Activated CD4-positive, alpha-beta memory T cell treated with anti-CD3 and anti-CD28 coated beads, Interleukin-2, amount 10 ng/mL, durations not matched to agents 7 days and 5 days (primary cell): ENCODE measurements at regions not wholly inside any gene's neighbourhood (a gene's known extent, or its start where the extent isn't known, plus 50 kb on each side); places are given as distances from the start of the nearest gene placed in this dataset.
"Not testable (repeated sequence)": the region's sequence is repeated elsewhere in the genome, so short reads cannot be mapped to it uniquely, and the experiment has no call there.

Experiments used
- CTCF ChIA-PET: fragments of 350-600 bp; sonication (Branson Sonifier 250); formaldehyde crosslinking; loops from one replicate; lab custom pipeline; 2021; ENCODE audit warnings: antibody characterized with exemption, inconsistent platforms; lab: Charles Lee
- POLR2A ChIA-PET: fragments of 350-600 bp; sonication (Branson Sonifier 250); formaldehyde crosslinking; loops from one replicate; lab custom pipeline; 2021; ENCODE audit warnings: antibody characterized with exemption; lab: Charles Lee
- DNase-seq: peaks from one replicate; pipeline ENCODE4 v3.0.0-alpha.2; 2020
- H3K27ac Mint-ChIP-seq: one replicate; pipeline ENCODE4 v1.8.0; 2021; ENCODE audit warnings: mild to moderate bottlenecking, mixed read lengths
- H3K27me3 Mint-ChIP-seq: one replicate; pipeline ENCODE4 v1.8.0; 2021; ENCODE audit warnings: mixed read lengths
- H3K36me3 Mint-ChIP-seq: one replicate; pipeline ENCODE4 v1.8.0; 2021; ENCODE audit warnings: low read depth, mixed read lengths
- H3K4me1 Mint-ChIP-seq: one replicate; pipeline ENCODE4 v1.8.0; 2021; ENCODE audit warnings: mixed read lengths
- H3K4me3 Mint-ChIP-seq: one replicate; pipeline ENCODE4 v1.8.0; 2021; ENCODE audit warnings: mild to moderate bottlenecking, mixed read lengths
- H3K9me3 Mint-ChIP-seq: one replicate; pipeline ENCODE4 v1.8.0; 2021; ENCODE audit warnings: mixed read lengths

DNA sequence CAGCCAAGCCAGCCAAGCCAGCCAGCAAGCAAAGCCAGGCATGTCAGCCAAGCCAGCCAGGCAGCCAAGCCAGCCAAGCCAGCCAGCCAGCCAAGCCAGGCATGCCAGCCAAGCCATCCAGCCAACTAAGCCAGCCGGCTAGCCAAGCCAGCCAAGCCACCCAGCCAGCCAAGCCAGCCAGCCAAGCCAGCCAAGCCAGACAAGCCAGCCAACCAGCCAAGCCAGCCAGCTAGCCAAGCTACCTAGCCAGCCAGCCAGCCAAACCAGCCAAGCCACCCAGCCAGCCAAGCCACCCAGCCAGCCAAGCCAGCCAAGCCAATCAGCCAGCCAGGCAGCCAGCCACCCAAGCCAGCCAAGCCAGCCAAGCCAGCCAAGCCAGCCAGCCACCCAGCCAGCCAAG is 1600.5 kb downstream of the RPIA start:
- H3K27ac Mint-ChIP-seq, H3K4me3 Mint-ChIP-seq, H3K4me1 Mint-ChIP-seq, H3K36me3 Mint-ChIP-seq, CTCF ChIA-PET, POLR2A ChIA-PET, DNase-seq, H3K9me3 Mint-ChIP-seq, H3K27me3 Mint-ChIP-seq: not testable (repeated sequence)

DNA sequence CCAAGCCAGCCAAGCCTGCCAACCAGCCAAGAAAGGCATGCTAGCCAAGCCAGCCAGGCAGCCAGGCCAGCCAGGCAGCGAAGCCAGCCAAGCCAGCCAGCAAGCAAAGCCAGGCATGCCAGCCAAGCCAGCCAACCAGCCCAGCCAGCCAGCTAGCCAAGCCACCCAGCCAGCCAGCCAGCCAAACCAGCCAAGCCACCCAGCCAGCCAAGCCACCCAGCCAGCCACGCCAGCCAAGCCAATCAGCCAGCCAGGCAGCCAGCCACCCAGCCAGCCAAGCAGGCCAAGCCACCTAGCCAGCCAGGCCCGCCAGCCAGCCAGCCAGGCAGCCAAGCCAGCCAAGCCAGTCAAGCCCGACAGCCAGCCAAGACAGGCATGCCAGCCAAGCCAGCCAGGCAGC is 1601.0 kb downstream of the RPIA start:
- DNase-seq, H3K27ac Mint-ChIP-seq, CTCF ChIA-PET, H3K9me3 Mint-ChIP-seq, H3K4me3 Mint-ChIP-seq, H3K36me3 Mint-ChIP-seq, H3K27me3 Mint-ChIP-seq, POLR2A ChIA-PET, H3K4me1 Mint-ChIP-seq: not testable (repeated sequence)

DNA sequence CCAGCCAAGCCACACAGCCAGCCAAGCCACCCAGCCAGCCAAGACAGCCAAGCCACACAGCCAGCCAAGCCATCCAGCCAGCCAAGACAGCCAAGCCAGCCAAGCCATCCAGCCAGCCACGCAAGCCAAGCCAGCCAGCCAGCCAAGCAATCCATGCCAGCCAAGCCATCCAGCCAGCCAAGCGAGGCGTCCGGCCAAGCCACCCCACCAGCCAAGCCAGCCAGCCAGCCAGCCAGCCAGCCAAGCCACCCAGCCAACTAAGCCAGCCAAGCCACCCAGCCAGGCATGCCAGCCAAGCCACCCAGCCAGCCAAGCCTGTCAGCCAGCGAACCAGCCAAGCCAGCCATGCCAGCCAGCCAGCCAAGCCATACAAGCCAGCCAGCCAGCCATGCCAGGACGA is 1601.8 kb downstream of the RPIA start:
- CTCF ChIA-PET, POLR2A ChIA-PET, H3K4me3 Mint-ChIP-seq, H3K9me3 Mint-ChIP-seq, DNase-seq, H3K36me3 Mint-ChIP-seq, H3K27ac Mint-ChIP-seq, H3K4me1 Mint-ChIP-seq, H3K27me3 Mint-ChIP-seq: not testable (repeated sequence)

DNA sequence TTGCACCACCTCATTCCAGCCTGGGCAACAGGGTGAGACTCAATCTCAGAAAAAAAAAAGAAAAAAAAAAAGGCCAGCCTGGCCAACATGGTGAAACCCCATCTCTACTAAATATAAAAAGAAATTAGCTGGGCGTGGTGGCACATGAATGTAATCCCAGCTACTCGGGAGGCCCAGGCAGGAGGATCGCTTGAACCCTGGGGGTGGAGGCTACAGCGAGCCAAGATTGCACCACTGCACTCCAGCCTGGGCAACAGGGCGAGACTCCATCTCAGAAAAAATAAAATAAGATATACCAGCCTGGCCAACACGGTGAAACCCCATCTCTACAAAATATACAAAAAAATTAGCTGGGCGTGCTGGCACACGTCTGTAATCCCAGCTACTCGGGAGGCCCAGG is 1602.3 kb downstream of the RPIA start:
- H3K9me3 Mint-ChIP-seq, POLR2A ChIA-PET, H3K4me1 Mint-ChIP-seq, H3K27ac Mint-ChIP-seq, CTCF ChIA-PET, H3K27me3 Mint-ChIP-seq, DNase-seq, H3K36me3 Mint-ChIP-seq, H3K4me3 Mint-ChIP-seq: not testable (repeated sequence)

DNA sequence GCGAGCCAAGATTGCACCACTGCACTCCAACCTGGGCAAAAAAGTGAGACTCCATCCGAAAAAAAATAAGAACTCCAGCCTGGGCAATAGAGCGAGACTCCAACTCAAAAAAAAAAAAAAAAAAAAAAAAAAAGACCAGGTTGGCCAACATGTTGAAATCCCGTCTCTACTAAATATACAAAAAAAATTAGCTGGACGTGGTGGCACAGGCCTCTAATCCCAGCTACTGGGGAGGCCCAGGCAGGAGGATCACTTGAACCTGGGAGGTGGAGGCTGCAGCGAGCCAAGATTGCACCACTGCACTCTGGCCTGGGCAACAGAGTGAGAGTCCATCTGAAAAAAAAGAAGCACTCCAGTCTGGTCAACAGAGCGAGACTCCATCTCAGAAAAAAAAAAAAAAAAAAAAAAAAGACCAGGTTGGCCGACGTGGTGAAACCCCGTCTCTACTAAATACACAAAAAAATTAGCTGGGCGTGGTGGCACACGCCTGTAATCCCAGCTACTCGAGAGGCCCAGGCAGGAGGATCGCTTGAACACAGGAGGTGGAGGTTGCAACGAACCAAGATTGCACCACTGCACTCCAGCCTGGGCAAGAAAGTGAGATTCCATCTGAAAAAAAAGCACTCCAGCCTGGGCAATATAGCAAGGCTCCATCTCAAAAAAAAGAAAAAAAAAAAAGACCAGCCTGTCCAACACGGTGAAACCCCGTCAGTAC is 1603.7 kb downstream of the RPIA start:
- H3K9me3 Mint-ChIP-seq, H3K27ac Mint-ChIP-seq, CTCF ChIA-PET, H3K4me3 Mint-ChIP-seq, POLR2A ChIA-PET, H3K27me3 Mint-ChIP-seq, DNase-seq, H3K4me1 Mint-ChIP-seq, H3K36me3 Mint-ChIP-seq: not testable (repeated sequence)

DNA sequence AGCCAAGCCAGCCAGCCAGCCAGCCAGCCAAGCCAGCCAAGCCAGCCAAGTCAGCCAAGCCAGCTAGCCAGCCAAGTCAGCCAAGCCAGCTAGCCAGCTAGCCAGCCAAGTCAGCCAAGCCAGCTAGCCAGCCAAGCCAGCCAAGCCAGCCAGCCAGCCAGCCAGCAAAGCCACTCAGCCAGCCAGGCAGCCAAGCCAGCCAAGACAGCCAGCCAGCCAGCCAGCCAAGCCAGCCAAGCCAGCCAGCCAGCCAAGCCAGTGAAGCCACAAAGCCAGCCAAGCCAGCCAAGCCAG is 1605.0 kb downstream of the RPIA start:
- H3K27me3 Mint-ChIP-seq, H3K4me1 Mint-ChIP-seq, H3K36me3 Mint-ChIP-seq, DNase-seq, H3K27ac Mint-ChIP-seq, POLR2A ChIA-PET, CTCF ChIA-PET, H3K4me3 Mint-ChIP-seq, H3K9me3 Mint-ChIP-seq: not testable (repeated sequence)

DNA sequence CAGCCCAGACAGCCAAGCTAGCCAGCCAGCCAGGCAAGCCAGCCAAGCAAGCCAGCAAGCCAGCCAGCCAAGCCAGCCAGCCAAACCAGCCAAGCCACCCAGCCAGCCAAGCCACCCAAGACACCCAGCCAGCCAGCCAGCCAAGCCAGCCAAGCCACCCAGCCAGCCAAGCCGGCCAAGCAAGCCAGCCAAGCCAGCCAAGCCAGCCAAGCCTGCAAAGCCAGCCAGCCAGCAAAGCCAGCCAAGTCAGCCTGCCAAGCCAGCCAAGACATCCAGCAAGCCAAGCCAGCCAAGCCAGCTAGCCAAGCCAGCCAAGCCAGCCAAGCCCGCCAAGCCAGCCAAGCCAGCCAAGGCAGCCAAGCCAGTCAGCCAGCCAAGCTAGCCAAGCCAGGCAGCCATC is 1606.2 kb downstream of the RPIA start:
- H3K36me3 Mint-ChIP-seq, POLR2A ChIA-PET, H3K9me3 Mint-ChIP-seq, H3K27ac Mint-ChIP-seq, DNase-seq, H3K27me3 Mint-ChIP-seq, H3K4me1 Mint-ChIP-seq, H3K4me3 Mint-ChIP-seq, CTCF ChIA-PET: not testable (repeated sequence)

DNA sequence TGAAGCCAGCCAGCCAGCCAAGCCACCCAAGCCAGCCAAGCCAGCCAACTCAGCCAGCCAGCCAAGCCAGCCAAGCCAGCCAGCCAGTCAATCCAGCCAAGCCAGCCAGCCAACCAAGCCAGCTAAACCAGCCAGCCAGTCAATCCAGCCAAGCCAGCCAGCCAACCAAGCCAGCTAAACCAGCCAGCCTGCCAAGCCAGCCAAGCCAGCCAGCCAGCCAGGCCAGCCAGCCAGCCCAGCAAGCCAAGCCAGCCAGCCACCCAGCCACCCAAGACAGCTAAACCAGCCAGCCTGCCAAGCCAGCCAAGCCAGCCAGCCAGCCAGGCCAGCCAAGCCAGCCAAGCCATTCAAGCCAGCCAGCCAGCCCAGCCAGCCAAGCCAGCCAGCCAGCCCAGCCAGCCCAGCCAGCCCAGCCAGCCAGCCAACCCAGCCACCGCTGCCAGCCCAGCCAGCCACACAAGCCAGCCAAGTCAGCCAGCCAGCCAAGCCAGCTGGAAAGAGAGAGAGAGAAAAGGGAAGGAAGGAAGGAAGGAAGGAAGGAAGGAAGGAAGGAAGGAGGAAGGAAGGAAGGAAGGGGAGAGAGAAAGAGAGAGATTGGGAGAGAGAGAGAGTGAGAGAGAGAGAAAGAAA is 1606.8 kb downstream of the RPIA start:
- H3K9me3 Mint-ChIP-seq, DNase-seq, H3K27me3 Mint-ChIP-seq, H3K27ac Mint-ChIP-seq, H3K4me1 Mint-ChIP-seq, H3K36me3 Mint-ChIP-seq, POLR2A ChIA-PET, H3K4me3 Mint-ChIP-seq, CTCF ChIA-PET: not testable (repeated sequence)

DNA sequence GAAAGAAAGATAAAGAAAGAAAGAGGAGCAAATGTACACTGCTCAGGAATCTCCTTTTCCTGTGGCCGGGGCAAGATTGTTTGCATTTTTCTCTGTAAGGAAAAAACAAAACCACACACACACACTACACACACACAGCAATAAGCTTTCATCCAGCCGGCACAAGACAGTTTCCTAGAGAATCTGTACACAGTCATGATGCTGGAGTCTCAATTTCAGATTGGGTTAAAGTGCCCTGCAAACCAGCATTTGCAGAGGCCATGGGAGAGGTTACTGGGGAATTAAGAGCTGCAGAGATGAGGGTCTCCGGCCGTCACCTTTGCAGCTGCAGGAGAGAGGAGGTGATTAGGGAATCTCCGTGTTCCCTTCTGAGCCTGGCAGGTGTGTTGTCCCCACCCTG is 1607.5 kb downstream of the RPIA start:
- H3K9me3 Mint-ChIP-seq, H3K36me3 Mint-ChIP-seq, H3K27me3 Mint-ChIP-seq, H3K4me3 Mint-ChIP-seq, DNase-seq, H3K27ac Mint-ChIP-seq, CTCF ChIA-PET, H3K4me1 Mint-ChIP-seq, POLR2A ChIA-PET: not testable (repeated sequence)

DNA sequence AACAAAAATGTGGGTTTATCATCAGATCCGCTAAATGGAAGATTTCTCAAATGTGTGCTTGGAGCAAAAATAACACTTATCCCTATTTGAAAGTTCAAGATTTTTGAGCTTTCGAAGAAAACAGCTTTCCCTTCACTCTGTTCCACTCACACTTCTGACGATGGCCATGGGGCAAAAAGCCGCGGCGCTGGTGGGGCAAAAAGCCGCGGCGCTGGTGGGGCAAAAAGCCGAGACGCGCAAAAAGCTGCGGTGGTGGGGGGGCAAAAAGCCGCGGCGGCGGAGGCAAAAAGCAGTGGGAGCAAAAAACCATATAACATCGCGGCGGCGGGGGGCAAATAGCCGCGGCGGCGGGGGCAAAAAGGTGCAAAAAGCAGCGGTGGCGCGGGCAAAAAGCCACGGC is 1631.5 kb downstream of the RPIA start:
- POLR2A ChIA-PET, CTCF ChIA-PET, H3K27me3 Mint-ChIP-seq, H3K9me3 Mint-ChIP-seq, H3K36me3 Mint-ChIP-seq, H3K4me1 Mint-ChIP-seq, DNase-seq: not testable (repeated sequence)
- Mint-ChIP-seq H3K4me3 (peak overlapping the region; percentile 55), H3K27ac (peak overlapping the region; percentile 70)

DNA sequence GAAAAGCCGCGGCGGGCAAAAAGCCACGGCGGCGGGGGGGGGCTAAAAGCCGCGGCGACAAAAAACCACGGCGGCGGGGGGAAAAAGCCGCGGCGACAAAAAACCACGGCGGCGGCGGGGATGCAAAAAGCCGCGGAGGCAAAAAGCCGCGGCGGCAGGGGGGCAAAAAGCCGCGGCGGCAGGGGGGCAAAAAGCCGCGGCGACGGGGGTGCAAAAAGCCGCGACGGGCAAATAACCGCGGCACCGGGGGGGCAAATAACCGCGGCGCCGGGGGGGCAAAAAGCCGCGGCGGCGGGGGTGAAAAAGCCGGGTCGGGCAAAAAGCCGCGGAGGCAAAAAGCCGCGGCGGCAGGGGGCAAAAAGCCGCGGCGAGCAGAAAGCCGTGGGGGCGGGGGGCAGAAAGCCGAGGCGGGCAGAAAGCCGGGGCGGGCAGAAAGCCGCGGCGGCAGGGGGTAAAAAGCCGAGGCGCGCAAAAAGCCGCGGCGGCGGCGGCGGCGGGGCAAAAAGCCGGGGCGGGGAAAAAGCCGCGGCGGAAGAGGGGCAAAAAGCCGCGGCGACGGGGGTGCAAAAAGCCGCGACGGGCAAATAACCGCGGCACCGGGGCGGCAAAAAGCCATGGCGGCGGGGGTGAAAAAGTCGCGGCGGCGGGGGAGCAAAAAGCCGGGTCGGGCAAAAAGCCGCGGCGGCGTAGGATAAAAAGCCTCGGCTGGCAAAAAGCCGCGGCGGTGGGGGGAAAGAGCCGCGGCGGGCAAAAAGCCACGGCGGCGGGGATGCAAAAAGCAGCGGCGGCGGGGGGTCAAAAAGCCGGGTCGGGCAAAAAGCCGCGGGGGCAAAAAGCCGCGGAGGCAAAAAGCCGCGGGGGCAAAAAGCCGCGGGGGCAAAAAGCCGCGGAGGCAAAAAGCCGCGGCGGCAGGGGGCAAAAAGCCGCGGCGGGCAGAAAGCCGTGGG is 1632.4 kb downstream of the RPIA start:
- H3K27me3 Mint-ChIP-seq, H3K27ac Mint-ChIP-seq, H3K9me3 Mint-ChIP-seq, POLR2A ChIA-PET, H3K36me3 Mint-ChIP-seq, DNase-seq, H3K4me3 Mint-ChIP-seq, CTCF ChIA-PET, H3K4me1 Mint-ChIP-seq: not testable (repeated sequence)

DNA sequence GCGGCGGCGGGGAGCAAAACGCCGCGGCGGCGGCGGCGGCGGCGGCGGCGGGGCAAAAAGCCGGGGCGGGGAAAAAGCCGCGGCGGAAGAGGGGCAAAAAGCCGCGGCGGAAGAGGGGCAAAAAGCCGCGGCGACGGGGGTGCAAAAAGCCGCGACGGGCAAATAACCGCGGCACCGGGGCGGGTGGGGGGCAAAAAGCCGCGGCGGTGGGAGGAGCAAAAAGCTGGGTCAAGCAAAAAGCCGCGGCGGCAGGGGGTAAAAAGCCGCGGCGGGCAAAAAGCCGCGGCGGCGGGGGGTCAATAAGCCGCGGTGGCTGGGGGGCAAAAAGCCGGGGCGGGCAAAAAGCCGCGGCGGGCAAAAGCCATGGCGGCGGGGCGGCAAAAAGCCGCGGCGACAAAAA is 1633.2 kb downstream of the RPIA start:
- DNase-seq, POLR2A ChIA-PET, H3K27ac Mint-ChIP-seq, H3K27me3 Mint-ChIP-seq, CTCF ChIA-PET, H3K36me3 Mint-ChIP-seq, H3K4me3 Mint-ChIP-seq, H3K4me1 Mint-ChIP-seq, H3K9me3 Mint-ChIP-seq: not testable (repeated sequence)

DNA sequence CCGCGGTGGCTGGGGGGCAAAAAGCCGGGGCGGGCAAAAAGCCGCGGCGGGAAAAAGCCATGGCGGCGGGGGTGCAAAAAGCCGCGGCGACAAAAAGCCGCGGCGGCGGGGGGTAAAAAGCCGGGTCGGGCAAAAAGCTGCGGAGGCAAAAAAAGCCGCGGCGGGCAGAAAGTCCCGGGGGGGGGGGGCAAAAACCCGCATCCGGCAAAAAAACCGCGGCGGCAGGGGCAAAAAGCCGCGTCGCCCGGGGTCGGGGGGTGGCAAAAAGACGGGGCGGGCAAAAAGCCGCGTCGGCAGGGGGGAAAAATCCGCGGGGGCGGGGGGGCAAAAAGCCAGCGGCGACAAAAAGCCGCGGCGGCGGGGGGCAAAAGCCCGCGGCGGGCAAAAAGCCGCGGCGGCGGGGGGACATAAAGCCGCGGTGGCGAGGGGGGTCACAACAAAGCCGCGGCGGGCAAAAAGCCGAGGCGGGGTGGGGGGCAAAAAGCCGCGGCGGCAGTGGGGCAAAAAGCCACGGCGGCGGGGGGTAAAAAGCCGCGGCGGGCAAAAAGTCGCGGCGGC is 1634.4 kb downstream of the RPIA start:
- CTCF ChIA-PET, H3K27ac Mint-ChIP-seq, POLR2A ChIA-PET, H3K4me1 Mint-ChIP-seq, DNase-seq, H3K4me3 Mint-ChIP-seq, H3K27me3 Mint-ChIP-seq, H3K36me3 Mint-ChIP-seq, H3K9me3 Mint-ChIP-seq: not testable (repeated sequence)
